ENCODE measurements at regions not wholly inside any gene's neighbourhood (a gene's known extent, or its start where the extent isn't known, plus 50 kb on each side); places are given as distances from the start of the nearest gene placed in this dataset.

DNA sequence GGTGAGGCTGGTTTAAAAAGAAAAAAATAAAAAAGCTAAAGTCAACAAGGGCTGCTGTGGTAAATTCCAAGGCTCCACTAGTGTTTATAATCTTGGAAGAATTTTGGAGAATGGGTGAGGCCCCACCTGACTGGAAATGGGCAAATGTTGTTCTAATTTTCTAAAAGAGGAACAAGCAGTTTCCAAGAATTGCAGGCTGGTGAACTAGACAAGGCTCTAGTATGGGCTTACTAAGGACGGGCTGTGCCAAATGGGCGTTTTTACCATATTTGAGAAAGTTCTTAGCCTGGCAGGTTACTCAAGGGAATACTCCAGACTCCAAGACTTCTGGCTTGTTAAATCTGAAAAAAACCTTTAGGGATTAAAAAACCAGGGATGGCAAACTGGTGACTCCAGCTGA is 67.0 kb upstream of the ABHD2 start:
- TF ChIP-seq, protein P1, sequence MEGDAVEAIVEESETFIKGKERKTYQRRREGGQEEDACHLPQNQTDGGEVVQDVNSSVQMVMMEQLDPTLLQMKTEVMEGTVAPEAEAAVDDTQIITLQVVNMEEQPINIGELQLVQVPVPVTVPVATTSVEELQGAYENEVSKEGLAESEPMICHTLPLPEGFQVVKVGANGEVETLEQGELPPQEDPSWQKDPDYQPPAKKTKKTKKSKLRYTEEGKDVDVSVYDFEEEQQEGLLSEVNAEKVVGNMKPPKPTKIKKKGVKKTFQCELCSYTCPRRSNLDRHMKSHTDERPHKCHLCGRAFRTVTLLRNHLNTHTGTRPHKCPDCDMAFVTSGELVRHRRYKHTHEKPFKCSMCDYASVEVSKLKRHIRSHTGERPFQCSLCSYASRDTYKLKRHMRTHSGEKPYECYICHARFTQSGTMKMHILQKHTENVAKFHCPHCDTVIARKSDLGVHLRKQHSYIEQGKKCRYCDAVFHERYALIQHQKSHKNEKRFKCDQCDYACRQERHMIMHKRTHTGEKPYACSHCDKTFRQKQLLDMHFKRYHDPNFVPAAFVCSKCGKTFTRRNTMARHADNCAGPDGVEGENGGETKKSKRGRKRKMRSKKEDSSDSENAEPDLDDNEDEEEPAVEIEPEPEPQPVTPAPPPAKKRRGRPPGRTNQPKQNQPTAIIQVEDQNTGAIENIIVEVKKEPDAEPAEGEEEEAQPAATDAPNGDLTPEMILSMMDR (IDR thresholded peaks at IDR 0.05; ENCODE audit: insufficient read depth, low read length, poor library complexity, severe bottlenecking): no peak
- TF ChIP-seq EZH2phosphoT487 (conservative IDR thresholded peaks at IDR 0.05; ENCODE audit: low read length): no peak
